Trophoblast cell (in vitro differentiated cells and primary cell): ENCODE measurements at regions not wholly inside any gene's neighbourhood (a gene's known extent, or its start where the extent isn't known, plus 50 kb on each side); places are given as distances from the start of the nearest gene placed in this dataset.

ENCODE experiments used
- DNase-seq, 2 donors: peaks; one replicate each; pipeline ENCODE4 v3.0.0-alpha.2; 2016
- H2AFZ ChIP-seq: 2 replicates; pipeline ENCODE4 v1.6.1; 2013; ENCODE audit warnings: low read length, moderate library complexity, mild to moderate bottlenecking; ENCODE audit not compliant: insufficient read depth, poor library complexity
- H2AK5ac ChIP-seq: 2 replicates; pipeline ENCODE4 v1.6.1; 2013; ENCODE audit warnings: mild to moderate bottlenecking, low read length
- H2BK120ac ChIP-seq: 2 replicates; pipeline ENCODE4 v1.6.1; 2013; ENCODE audit warnings: low read length, mild to moderate bottlenecking, moderate library complexity; ENCODE audit not compliant: insufficient read depth, poor library complexity
- H2BK12ac ChIP-seq: 2 replicates; pipeline ENCODE4 v1.6.1; 2013; ENCODE audit warnings: mild to moderate bottlenecking, low read length, moderate library complexity
- H2BK5ac ChIP-seq: 2 replicates; pipeline ENCODE4 v1.6.1; 2013; ENCODE audit warnings: low read length, low read depth, moderate library complexity, mild to moderate bottlenecking; ENCODE audit not compliant: poor library complexity
- H3K14ac ChIP-seq: 2 replicates; pipeline ENCODE4 v1.6.1; 2013; ENCODE audit warnings: mild to moderate bottlenecking, low read length
- H3K18ac ChIP-seq: 2 replicates; pipeline ENCODE4 v1.6.1; 2013; ENCODE audit warnings: mild to moderate bottlenecking, low read length
- H3K23ac ChIP-seq: 2 replicates; pipeline ENCODE4 v1.6.1; 2013; ENCODE audit warnings: low read length
- H3K27ac ChIP-seq: 2 replicates; pipeline ENCODE4 v1.5.1; 2013; ENCODE audit warnings: low read depth, mild to moderate bottlenecking, inconsistent platforms, low read length, moderate library complexity
- H3K27me3 ChIP-seq: 2 replicates; pipeline ENCODE4 v1.6.1; 2013; ENCODE audit warnings: inconsistent platforms, mild to moderate bottlenecking, low read length, moderate library complexity; ENCODE audit not compliant: insufficient read depth
- H3K36me3 ChIP-seq, 2 experiments: 1 replicate in 1 of 2; 2 replicates in 1 of 2; pipeline ENCODE4 v1.6.1; 2013; ENCODE audit warnings: low read length in 2 of 2, mild to moderate bottlenecking in 2 of 2, moderate library complexity in 1 of 2; ENCODE audit not compliant: insufficient read depth in 2 of 2, control insufficient read depth in 1 of 2
- H3K4ac ChIP-seq: 2 replicates; pipeline ENCODE4 v1.6.1; 2013; ENCODE audit warnings: low read depth, mild to moderate bottlenecking, low read length, moderate library complexity
- H3K4me1 ChIP-seq, 2 experiments: 1 replicate in 1 of 2; 2 replicates in 1 of 2; pipeline ENCODE4 v1.6.1; 2013; ENCODE audit warnings: low read length in 2 of 2, mild to moderate bottlenecking in 2 of 2, moderate library complexity in 1 of 2; ENCODE audit not compliant: insufficient read depth in 2 of 2, control insufficient read depth in 1 of 2
- H3K4me2 ChIP-seq: 2 replicates; pipeline ENCODE4 v1.6.1; 2013; ENCODE audit warnings: inconsistent platforms, mild to moderate bottlenecking, low read length, moderate library complexity
- H3K4me3 ChIP-seq: 2 replicates; pipeline ENCODE4 v1.5.1; 2013; ENCODE audit warnings: mild to moderate bottlenecking, low read depth, low read length, inconsistent platforms
- H3K79me1 ChIP-seq: one replicate; pipeline ENCODE4 v1.6.1; 2013; ENCODE audit warnings: low read length
- H3K79me2 ChIP-seq: 2 replicates; pipeline ENCODE4 v1.6.1; 2013; ENCODE audit warnings: low read length, mild to moderate bottlenecking; ENCODE audit not compliant: control insufficient read depth, insufficient read depth, poor library complexity
- H3K9ac ChIP-seq: 2 replicates; pipeline ENCODE4 v1.6.1; 2013; ENCODE audit warnings: mild to moderate bottlenecking, low read length
- H3K9me3 ChIP-seq: 2 replicates; pipeline ENCODE4 v1.6.1; 2013; ENCODE audit warnings: low read depth, mild to moderate bottlenecking, control low read depth, inconsistent platforms, low read length; ENCODE audit not compliant: insufficient read depth
- H4K12ac ChIP-seq: 2 replicates; pipeline ENCODE4 v1.6.1; 2013; ENCODE audit warnings: low read depth, mild to moderate bottlenecking, low read length, moderate library complexity
- H4K8ac ChIP-seq: 2 replicates; pipeline ENCODE4 v1.6.1; 2013; ENCODE audit warnings: low read depth, mild to moderate bottlenecking, low read length, moderate library complexity
- H4K91ac ChIP-seq: one replicate; pipeline ENCODE4 v1.6.1; 2013; ENCODE audit warnings: low read depth, mild to moderate bottlenecking, low read length, moderate library complexity
- WGBS: extraction: QIAGEN DNeasy Blood & Tissue Kit; methylation state at CpG from one replicate; pipeline ENCODE4 v1.1.7; 2013; ENCODE audit warnings: missing lambda C conversion rate; ENCODE audit not compliant: insufficient read length, insufficient coverage; ENCODE audit errors: extremely low coverage; 5-methylcytosine and 5-hydroxymethylcytosine counted together

- H3K9me3 ChIP-seq = no peaks in the 10 kb centered on the region
- H3K18ac ChIP-seq = no peak overlapping the region
- H3K36me3 ChIP-seq = no peaks in the 10 kb centered on the region
- H3K27me3 ChIP-seq = no peaks in the 10 kb centered on the region
- no peak overlapping the region for H3K4ac ChIP-seq
- no peak overlapping the region for H4K12ac ChIP-seq
- H2BK120ac ChIP-seq = no peak overlapping the region
- H3K4me1 ChIP-seq = no peaks in the 10 kb centered on the region
- no peak overlapping the region for H4K8ac ChIP-seq
- H3K4me2 ChIP-seq = no peak overlapping the region
- H3K27ac ChIP-seq = no peak overlapping the region
- H3K79me1 ChIP-seq = no peaks in the 10 kb centered on the region
- no peak overlapping the region for H3K4me3 ChIP-seq
- H3K14ac ChIP-seq = no peak overlapping the region
- no peak overlapping the region for H2AFZ ChIP-seq
- H3K23ac ChIP-seq = no peak overlapping the region
- no peak overlapping the region for H2BK12ac ChIP-seq
- no peak overlapping the region for H3K9ac ChIP-seq
- no peaks in the 10 kb centered on the region for H3K79me2 ChIP-seq
- DNase-seq = no peak
- no peak overlapping the region for H2BK5ac ChIP-seq
- no peak overlapping the region for H2AK5ac ChIP-seq
- H4K91ac ChIP-seq = no peak overlapping the region
These were observed 171.4 kb upstream of the FAT3 start for GRCh38 chr11:92053216-92053615.

- Histone ChIP-seq H3K14ac (no peak overlapping the region), H2BK120ac (no peak overlapping the region), H3K4me1 (no peaks in the 10 kb centered on the region), H2BK5ac (no peak overlapping the region), H2AFZ (no peak overlapping the region), H2AK5ac (no peak overlapping the region), H3K79me1 (no peaks in the 10 kb centered on the region), H3K18ac (no peak overlapping the region), H4K8ac (no peak overlapping the region), H3K4me2 (no peak overlapping the region), H3K4ac (no peak overlapping the region), H3K27ac (no peak overlapping the region), H3K9me3 (no peaks in the 10 kb centered on the region), H3K27me3 (no peaks in the 10 kb centered on the region), H3K9ac (no peak overlapping the region), H4K91ac (no peak overlapping the region), H3K23ac (no peak overlapping the region), H3K79me2 (no peaks in the 10 kb centered on the region), H3K4me3 (no peak overlapping the region), H2BK12ac (no peak overlapping the region), H3K36me3 (no peaks in the 10 kb centered on the region), H4K12ac (no peak overlapping the region)
- DNase-seq = no peak
- no CpG with 5 or more reads among the region's 2 CpGs for WGBS
These were observed 174.3 kb upstream of the FAT3 start for GRCh38 chr11:92050305-92050704.

- no peaks in the 10 kb centered on the region for H3K79me1 ChIP-seq
- H2AFZ ChIP-seq = no peak overlapping the region
- WGBS = no CpG with 5 or more reads among the region's 1 CpG
These were observed 176.2 kb upstream of the FAT3 start for GRCh38 chr11:92048415-92048814.

GRCh38 chr11:92046103-92046502 lies 178.5 kb upstream of the FAT3 start:
- no peak overlapping the region for H2AFZ ChIP-seq
- DNase-seq = no peak
- H3K4me1 ChIP-seq = no peaks in the 10 kb centered on the region
- H3K14ac ChIP-seq = no peak overlapping the region
- no peak overlapping the region for H3K23ac ChIP-seq
- H2BK12ac ChIP-seq = no peak overlapping the region
- H3K9me3 ChIP-seq = no peaks in the 10 kb centered on the region
- H3K79me1 ChIP-seq = no peaks in the 10 kb centered on the region
- no peak overlapping the region for H2BK5ac ChIP-seq
- H3K27me3 ChIP-seq = no peaks in the 10 kb centered on the region
- no peak overlapping the region for H3K4me2 ChIP-seq
- H3K4me3 ChIP-seq = no peak overlapping the region
- no peak overlapping the region for H3K9ac ChIP-seq
- H4K12ac ChIP-seq = no peak overlapping the region
- H2AK5ac ChIP-seq = no peak overlapping the region
- H2BK120ac ChIP-seq = no peak overlapping the region
- no peak overlapping the region for H3K18ac ChIP-seq
- H4K8ac ChIP-seq = no peak overlapping the region
- no peak overlapping the region for H3K27ac ChIP-seq
- no peak overlapping the region for H4K91ac ChIP-seq
- H3K4ac ChIP-seq = no peak overlapping the region
- H3K36me3 ChIP-seq = no peaks in the 10 kb centered on the region
- H3K79me2 ChIP-seq = no peaks in the 10 kb centered on the region

More at GRCh38 chr11:92048415-92048814, 176.2 kb upstream of the FAT3 start:
- no peak overlapping the region for H3K4me3 ChIP-seq
- H3K14ac ChIP-seq = no peak overlapping the region
- H3K4me2 ChIP-seq = no peak overlapping the region
- H3K18ac ChIP-seq = no peak overlapping the region
- no peaks in the 10 kb centered on the region for H3K79me2 ChIP-seq
- H4K8ac ChIP-seq = no peak overlapping the region
- no peaks in the 10 kb centered on the region for H3K4me1 ChIP-seq
- no peak overlapping the region for H4K91ac ChIP-seq
- H2BK12ac ChIP-seq = no peak overlapping the region
- H3K27me3 ChIP-seq = no peaks in the 10 kb centered on the region
- no peak overlapping the region for H3K27ac ChIP-seq
- H3K9ac ChIP-seq = no peak overlapping the region
- H3K4ac ChIP-seq = no peak overlapping the region
- H2BK5ac ChIP-seq = no peak overlapping the region
- no peaks in the 10 kb centered on the region for H3K36me3 ChIP-seq
- no peak overlapping the region for H4K12ac ChIP-seq
- H2BK120ac ChIP-seq = no peak overlapping the region
- H2AK5ac ChIP-seq = no peak overlapping the region
- no peak for DNase-seq
- H3K9me3 ChIP-seq = no peaks in the 10 kb centered on the region
- no peak overlapping the region for H3K23ac ChIP-seq

- Histone ChIP-seq H3K4me1 (no peaks in the 10 kb centered on the region), H2AK5ac (no peak overlapping the region), H2BK5ac (no peak overlapping the region), H3K23ac (no peak overlapping the region), H4K12ac (no peak overlapping the region), H3K4me2 (no peak overlapping the region), H3K14ac (no peak overlapping the region), H3K18ac (no peak overlapping the region), H2BK120ac (no peak overlapping the region), H3K27me3 (no peaks in the 10 kb centered on the region), H2BK12ac (no peak overlapping the region), H3K79me2 (no peaks in the 10 kb centered on the region), H3K9ac (no peak overlapping the region), H3K4ac (no peak overlapping the region), H3K79me1 (no peaks in the 10 kb centered on the region), H2AFZ (no peak overlapping the region), H4K91ac (no peak overlapping the region), H3K36me3 (no peaks in the 10 kb centered on the region), H3K27ac (no peak overlapping the region), H4K8ac (no peak overlapping the region), H3K4me3 (no peak overlapping the region), H3K9me3 (no peaks in the 10 kb centered on the region)
- no peak for DNase-seq
These were observed 179.3 kb upstream of the FAT3 start for GRCh38 chr11:92045301-92045700.
